ENCODE measurements at regions not wholly inside any gene's neighbourhood (a gene's known extent, or its start where the extent isn't known, plus 50 kb on each side); places are given as distances from the start of the nearest gene placed in this dataset.

DNA sequence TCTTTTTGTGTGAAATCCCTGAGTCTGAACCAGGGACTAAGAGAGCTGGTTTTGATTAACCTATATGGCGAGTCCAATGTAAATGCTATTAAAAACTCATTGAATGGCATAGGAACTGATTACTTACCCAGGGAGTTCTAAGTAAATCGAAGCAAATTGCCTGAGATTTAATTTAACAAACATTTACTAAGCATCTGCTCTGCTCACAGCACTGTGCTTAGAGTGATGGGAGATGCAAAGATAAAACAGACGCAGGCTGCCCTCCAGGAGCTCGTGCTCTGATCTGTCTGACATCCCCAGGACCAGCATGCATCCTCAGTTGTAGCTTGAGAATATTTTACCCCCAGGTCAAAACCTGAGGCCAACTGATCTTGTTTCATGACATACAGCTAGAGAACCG, 247.9 kb downstream of the NR2F2 start:
- TF ChIP-seq ELF4 (IDR thresholded peaks at IDR 0.05), result no peak
- no peak for TF ChIP-seq CTBP1 (IDR thresholded peaks at IDR 0.05; ENCODE audit: borderline replicate concordance)
- no peak for TF ChIP-seq BHLHE40 (IDR thresholded peaks at IDR 0.05; ENCODE audit: borderline replicate concordance)
- no peak for TF ChIP-seq FOXK2 (IDR thresholded peaks at IDR 0.05)
- TF ChIP-seq SP1 (IDR thresholded peaks at IDR 0.05), result no peak
- TF ChIP-seq FOXM1 (IDR thresholded peaks at IDR 0.05; ENCODE audit: borderline replicate concordance), result no peak
- no peak for TF ChIP-seq ARNT (IDR thresholded peaks at IDR 0.05)
- TF ChIP-seq NFRKB (IDR thresholded peaks at IDR 0.05), result no peak

Measured in HEK293T (cell line).